NT2/D1 (cell line): ENCODE measurements at regions not wholly inside any gene's neighbourhood (a gene's known extent, or its start where the extent isn't known, plus 50 kb on each side); places are given as distances from the start of the nearest gene placed in this dataset.

Experiments used
- YY1 ChIP-seq: IDR thresholded peaks from 2 replicates; pipeline ENCODE4 v1.6.1; 2011; ENCODE audit not compliant: insufficient read length, insufficient read depth
- ZNF274 ChIP-seq: IDR thresholded peaks from 2 replicates; pipeline ENCODE4 v1.6.1; 2011; ENCODE audit warnings: mild to moderate bottlenecking, low read depth, low read length

- no peak for TF ChIP-seq YY1
- TF ChIP-seq ZNF274, result no peak
Observed at GRCh38 chr15:47289656-47290055, 427.6 kb upstream of the SEMA6D start.
